Hippocampal formation (tissue), 2 donors: ENCODE measurements at regions not wholly inside any gene's neighbourhood (a gene's known extent, or its start where the extent isn't known, plus 50 kb on each side); places are given as distances from the start of the nearest gene placed in this dataset.

ENCODE experiments used
- DNase-seq, 2 donors: peaks; one replicate each; lab custom pipeline; 2025; lab: John Stamatoyannopoulos, UW

- DNase-seq = no peak
Observed at GRCh38 chr16:35506018-35506897, 2046.8 kb downstream of the TP53TG3F start.

GRCh38 chr16:35506898-35507194, 2047.4 kb downstream of the TP53TG3F start:
- DNase-seq = no peak

DNA sequence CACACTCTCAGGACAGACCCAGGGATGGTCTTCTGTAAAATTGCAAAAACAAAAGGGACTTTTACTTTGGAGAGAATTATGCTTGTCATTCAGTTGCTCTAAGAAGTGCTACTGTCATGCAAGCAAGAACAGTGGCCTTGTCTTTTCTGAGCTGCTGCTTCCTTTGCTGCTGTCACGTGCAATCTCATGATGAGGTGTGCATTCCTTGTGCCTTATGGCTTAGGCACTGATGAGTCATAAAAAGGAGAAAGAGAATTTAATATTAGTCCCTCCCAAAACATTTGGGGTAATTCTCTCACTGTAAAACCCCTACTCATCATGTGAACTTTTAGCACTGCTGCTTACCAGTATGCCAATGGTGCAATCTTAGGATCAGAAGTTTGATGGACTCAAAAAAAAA, 2051.3 kb downstream of the TP53TG3F start:
- no peak for DNase-seq

- no peak for DNase-seq
Observed at GRCh38 chr16:35516551-35516950, 2057.1 kb downstream of the TP53TG3F start.

GRCh38 chr16:35516971-35517370, 2057.6 kb downstream of the TP53TG3F start:
- no peak for DNase-seq

DNA sequence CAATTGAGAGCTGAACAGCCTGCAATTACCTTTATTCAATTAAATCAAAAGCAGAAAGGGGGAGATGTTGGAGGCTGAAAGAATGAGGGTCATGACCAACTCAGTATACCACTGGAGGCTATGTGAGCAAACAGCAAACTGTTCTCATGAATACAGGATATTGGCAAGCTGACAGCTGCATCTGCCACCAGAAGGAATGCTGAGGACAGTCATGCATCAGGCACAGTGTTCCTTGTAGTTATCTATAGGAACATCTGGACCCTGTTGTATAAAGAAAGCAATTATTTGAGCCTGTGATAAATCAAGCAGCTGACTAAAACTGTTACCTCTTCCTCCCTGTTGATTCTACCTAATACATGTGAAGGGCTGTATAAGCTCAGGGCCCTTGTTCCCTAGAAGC, 2064.6 kb downstream of the TP53TG3F start:
- no peak for DNase-seq

DNA sequence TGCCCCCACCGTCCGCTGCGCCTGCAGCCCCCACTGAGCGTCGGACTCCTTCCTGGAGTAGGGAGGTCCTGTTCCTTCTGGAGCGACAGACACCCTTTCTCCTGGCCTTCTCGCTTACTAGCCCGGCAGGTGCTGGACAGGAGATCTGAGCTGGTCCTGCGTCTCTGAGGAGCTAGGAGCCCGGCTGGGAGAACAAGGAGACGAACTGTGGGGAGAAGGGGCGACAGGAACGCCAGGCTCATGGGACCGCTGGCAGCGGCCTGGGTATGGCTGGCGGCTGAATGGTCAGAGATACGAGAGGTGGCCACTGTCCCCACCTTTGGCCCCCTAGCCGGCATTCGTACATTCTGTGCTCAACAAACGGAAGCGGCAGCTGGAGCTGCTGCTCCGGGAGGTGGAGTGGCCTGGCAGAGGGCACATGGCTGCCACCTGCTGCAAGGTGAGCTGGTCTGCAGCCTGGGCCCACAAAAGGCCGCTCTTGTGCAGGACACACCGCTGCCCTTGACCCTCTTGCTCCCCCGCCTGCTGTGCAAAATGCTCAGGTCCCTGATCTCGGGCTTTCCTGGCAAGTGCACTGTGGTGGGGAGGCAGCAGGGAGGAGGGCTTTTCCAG, 2066.7 kb downstream of the TP53TG3F start:
- DNase-seq = no peak

- DNase-seq = no peak
Observed at GRCh38 chr16:35532576-35532975, 2073.2 kb downstream of the TP53TG3F start.

- DNase-seq = no peak
Observed at GRCh38 chr16:35533683-35534082, 2074.3 kb downstream of the TP53TG3F start.

- no peak for DNase-seq
Observed at GRCh38 chr16:35543486-35543885, 2084.1 kb downstream of the TP53TG3F start.

DNA sequence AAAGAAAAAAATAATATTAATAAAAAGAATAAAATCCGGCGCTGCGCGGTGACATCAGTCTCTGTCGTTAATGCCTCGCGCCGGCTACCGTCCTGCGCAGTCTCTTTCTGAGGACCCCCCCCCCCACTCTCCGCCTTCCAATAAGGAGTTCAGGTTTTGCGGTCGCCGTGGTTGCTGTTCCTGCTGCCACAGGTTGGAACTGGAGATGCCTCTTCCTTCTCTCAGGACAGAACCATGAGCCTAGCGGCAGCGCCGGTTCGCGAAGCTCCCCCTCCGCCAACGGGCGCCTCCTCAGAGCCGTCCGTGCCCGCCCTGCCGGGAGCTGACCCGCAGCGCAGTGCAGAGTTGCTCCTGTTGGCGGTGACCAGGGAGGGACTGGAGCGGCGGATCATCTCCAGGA, 2093.4 kb downstream of the TP53TG3F start:
- no peak for DNase-seq

GRCh38 chr16:35557731-35558130, 2098.3 kb downstream of the TP53TG3F start:
- no peak for DNase-seq

- DNase-seq = no peak
Observed at GRCh38 chr16:35559911-35560636, 2100.7 kb downstream of the TP53TG3F start.

DNA sequence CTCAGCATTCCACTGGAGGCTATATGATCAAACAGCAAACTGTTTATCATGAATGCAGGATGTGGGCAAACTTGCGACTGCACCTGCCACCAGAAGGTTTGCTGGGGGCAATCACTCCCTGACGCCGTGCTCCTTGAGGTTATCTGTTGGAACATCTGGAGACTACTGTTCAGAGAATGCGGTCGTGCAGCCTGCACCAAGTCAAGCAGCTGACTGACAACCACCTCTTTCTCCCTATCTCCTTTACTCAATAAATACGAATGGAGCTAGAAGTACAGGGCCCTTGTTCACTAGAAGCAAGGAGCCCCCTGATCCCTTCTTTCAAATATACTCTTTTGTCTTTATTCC, 2101.2 kb downstream of the TP53TG3F start:
- no peak for DNase-seq

DNA sequence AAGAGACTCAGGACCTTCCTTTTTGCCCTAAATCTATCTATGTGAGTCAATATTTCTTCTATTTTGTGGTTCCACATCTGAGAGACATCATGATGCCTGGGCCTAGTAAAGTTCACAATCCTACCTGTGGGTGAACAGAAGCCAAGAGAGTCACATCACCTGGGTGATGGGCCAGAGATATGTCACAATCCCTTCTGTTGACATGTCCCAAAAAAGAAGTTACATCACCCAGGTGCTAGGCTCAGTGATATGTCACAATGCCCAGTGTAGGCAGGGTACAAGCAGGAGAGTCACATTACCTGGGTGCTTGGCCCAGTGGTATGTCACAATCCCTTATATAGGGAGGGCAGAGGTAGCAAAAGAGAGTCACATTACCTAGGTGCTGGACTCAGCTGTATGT, 2101.9 kb downstream of the TP53TG3F start:
- DNase-seq = no peak

GRCh38 chr16:35562471-35562870, 2103.1 kb downstream of the TP53TG3F start:
- DNase-seq = no peak

DNA sequence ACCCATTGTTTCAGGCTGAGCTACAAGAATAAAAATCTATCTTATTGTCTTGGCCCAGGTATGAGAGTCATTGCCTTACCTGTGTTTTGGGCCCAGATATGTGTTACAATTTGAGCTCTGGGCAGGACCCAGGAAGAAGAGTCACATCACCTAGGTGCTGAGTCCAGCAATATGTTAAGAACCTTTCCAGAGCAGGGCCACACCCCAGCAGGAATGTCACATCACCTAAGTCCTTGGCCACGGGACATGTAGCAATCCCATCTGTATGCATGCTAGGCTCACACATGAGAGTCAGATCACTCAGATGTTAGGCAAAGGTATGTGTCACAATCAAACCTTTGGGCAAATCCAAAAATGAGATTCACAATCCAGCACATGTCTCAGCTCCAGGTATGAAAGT, 2103.5 kb downstream of the TP53TG3F start:
- no peak for DNase-seq

DNA sequence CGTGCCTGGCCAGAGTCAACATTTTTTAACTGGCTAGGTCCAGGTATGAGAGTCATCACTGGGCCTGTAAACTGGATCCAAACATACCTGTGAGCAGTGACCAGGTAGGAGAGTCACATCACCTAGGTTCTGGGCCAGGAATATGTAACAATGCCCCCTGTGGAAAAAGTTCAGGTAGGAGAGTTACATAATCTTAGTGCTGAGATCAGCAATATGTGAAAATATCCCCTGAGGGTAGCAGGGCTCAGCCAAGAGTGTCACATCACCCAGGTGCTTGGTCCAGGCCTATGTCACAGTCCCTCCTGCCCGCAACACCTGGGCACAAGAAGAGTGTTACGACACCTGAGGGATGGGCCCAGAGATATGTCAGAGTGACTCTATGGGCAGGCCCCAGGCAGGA, 2104.7 kb downstream of the TP53TG3F start:
- DNase-seq = no peak

DNA sequence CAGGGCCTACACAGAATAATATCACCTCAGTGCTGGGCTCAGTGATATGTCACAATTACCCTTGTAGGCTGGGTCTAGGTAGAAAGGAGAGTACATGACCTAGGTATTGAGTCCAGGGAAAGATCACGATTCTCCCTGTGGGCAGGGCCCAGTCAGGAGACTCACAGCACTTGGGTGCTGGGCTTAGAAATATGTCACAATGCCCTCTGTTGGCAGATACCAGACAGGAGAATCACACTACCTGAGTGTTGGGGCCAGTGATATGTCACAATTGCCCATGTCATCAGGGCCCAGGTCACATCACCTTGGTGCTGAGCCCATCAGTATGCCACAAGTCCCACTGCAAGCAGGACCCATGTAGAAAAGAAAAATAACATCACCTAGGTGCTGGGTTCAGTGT, 2105.5 kb downstream of the TP53TG3F start:
- no peak for DNase-seq

DNA sequence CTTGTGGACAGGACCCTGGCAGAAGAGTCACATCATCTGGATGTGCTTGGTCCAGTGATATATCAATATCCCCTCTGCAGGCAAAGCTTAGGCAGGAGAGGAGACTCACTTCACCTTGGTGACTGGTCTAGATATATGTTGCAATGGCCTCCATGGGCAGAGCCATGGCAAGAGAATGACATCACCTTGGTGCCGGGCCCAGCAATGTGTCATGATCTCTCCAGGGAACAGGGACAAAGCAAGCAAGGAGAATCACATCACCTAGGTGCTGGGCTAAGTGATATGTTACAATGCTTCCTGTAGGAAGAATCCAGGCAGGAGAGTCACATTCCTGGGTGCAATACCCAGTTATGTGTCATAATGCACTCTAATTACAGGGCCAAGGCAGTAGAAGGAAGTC, 2106.2 kb downstream of the TP53TG3F start:
- no peak for DNase-seq

DNA sequence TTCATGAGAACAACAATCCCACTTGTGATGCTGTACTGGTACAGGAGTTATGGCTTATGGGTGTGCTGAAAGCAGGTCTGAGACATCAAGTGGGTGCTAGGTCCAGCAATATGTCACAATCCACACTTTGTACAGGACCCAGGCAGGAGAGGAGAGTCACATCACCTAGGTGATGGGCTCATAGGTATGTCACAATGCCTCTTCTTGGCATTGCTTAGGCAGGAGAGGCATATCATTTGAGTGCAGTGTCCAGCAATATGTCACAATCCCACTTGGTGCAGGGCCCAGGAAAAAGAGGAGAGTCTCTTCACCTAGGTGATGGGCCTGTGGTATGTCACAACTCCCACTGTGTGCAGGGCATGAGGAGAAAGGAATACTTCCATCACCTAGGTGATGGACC, 2110.0 kb downstream of the TP53TG3F start:
- no peak for DNase-seq

GRCh38 chr16:35570946-35571345, 2111.5 kb downstream of the TP53TG3F start:
- DNase-seq = no peak

DNA sequence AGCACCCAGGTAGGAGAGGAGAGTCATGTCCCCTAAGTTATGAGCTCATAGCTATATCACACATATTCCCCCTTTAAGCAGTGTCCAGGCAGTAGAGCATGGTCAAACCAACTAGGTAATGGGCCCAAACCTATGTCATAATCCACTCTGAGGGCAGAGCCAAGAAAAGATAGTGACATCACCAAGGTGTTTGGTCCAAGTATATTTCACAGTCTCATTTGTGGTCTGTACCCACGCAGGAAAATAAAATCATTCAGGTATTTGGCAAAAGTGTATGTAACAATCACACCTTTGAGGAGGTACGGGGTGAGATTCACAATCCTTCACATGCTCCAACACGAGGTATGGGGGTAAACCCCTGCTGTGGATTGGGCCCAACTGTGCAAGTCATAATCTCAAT, 2112.8 kb downstream of the TP53TG3F start:
- DNase-seq = no peak
